ENCODE measurements at regions not wholly inside any gene's neighbourhood (a gene's known extent, or its start where the extent isn't known, plus 50 kb on each side); places are given as distances from the start of the nearest gene placed in this dataset.
"Not testable (repeated sequence)": the region's sequence is repeated elsewhere in the genome, so short reads cannot be mapped to it uniquely, and the experiment has no call there.

- no peak for DNase-seq
- Histone ChIP-seq H3K27ac (no peak overlapping the region), H3K9me3 (no peaks in the 10 kb centered on the region), H3K36me3 (no peaks in the 10 kb centered on the region), H3K4me3 (no peak overlapping the region), H3K4me1 (no peaks in the 10 kb centered on the region), H3K27me3 (no peaks in the 10 kb centered on the region)
- no peak for ATAC-seq
- TF ChIP-seq POLR2A (IDR thresholded peaks at IDR 0.05), result no peak
- no peak for TF ChIP-seq CTCF (IDR thresholded peaks at IDR 0.05)
- 38% methylated on average over 4 of the region's 4 CpGs for WGBS (ENCODE audit: insufficient coverage, low coverage, low lambda C conversion rate, missing lambda C conversion rate)
- intact Hi-C loops (cut with DNase I), result no loop called here
These were observed 94.2 kb downstream of the ZNF737 start for GRCh38 chr19:20471431-20471830.

- 46% methylated on average over 4 of the region's 4 CpGs for WGBS (ENCODE audit: insufficient coverage, low coverage, low lambda C conversion rate, missing lambda C conversion rate)
These were observed 95.0 kb downstream of the ZNF737 start for GRCh38 chr19:20470345-20471135.

GRCh38 chr19:20466638-20466990 is 99.0 kb downstream of the ZNF737 start:
- H3K27me3 ChIP-seq; DNase-seq; ATAC-seq; H3K9me3 ChIP-seq; intact Hi-C loops (cut with DNase I); H3K4me1 ChIP-seq; H3K4me3 ChIP-seq; H3K27ac ChIP-seq; H3K36me3 ChIP-seq: not testable (repeated sequence)

More at GRCh38 chr19:20470345-20471135, 95.0 kb downstream of the ZNF737 start:
- no peak for DNase-seq
- Histone ChIP-seq H3K27me3 (no peaks in the 10 kb centered on the region), H3K9me3 (no peaks in the 10 kb centered on the region), H3K4me3 (no peak overlapping the region), H3K27ac (no peak overlapping the region), H3K36me3 (no peaks in the 10 kb centered on the region), H3K4me1 (no peaks in the 10 kb centered on the region)
- intact Hi-C loops (cut with DNase I), result no loop called here
- TF ChIP-seq POLR2A (IDR thresholded peaks at IDR 0.05) (no peak), CTCF (IDR thresholded peaks at IDR 0.05) (no peak)
- no peak for ATAC-seq

- 30% methylated on average over 4 of the region's 5 CpGs for WGBS (ENCODE audit: insufficient coverage, low coverage, low lambda C conversion rate, missing lambda C conversion rate)
- H3K4me3 ChIP-seq; H3K4me1 ChIP-seq; intact Hi-C loops (cut with DNase I); ATAC-seq; DNase-seq; H3K36me3 ChIP-seq; H3K27ac ChIP-seq; H3K27me3 ChIP-seq; H3K9me3 ChIP-seq: not testable (repeated sequence)
These were observed 99.5 kb downstream of the ZNF737 start for GRCh38 chr19:20465922-20466637.

GRCh38 chr19:20453425-20453935 is 112.1 kb downstream of the ZNF737 start:
- H3K27me3 ChIP-seq, result no peaks in the 10 kb centered on the region
- 20% methylated on average over 1 of the region's 2 CpGs for WGBS (ENCODE audit: insufficient coverage, low coverage, low lambda C conversion rate, missing lambda C conversion rate)

More at GRCh38 chr19:20453425-20453935, 112.1 kb downstream of the ZNF737 start:
- Histone ChIP-seq H3K9me3 (no peaks in the 10 kb centered on the region), H3K36me3 (no peaks in the 10 kb centered on the region), H3K27ac (no peak overlapping the region), H3K4me1 (no peaks in the 10 kb centered on the region), H3K4me3 (no peak overlapping the region)
- ATAC-seq (no peak), DNase-seq (no peak)
- intact Hi-C loops (cut with DNase I), result no loop called here
- TF ChIP-seq POLR2A (IDR thresholded peaks at IDR 0.05) (no peak), CTCF (IDR thresholded peaks at IDR 0.05) (no peak)

Data from right lobe of liver (tissue), 6 donors.